ENCODE measurements at regions not wholly inside any gene's neighbourhood (a gene's known extent, or its start where the extent isn't known, plus 50 kb on each side); places are given as distances from the start of the nearest gene placed in this dataset.

GRCh38 chr6:139841794-139842215, 467.4 kb upstream of the CITED2 start:
- Histone ChIP-seq H3K36me3 (ENCODE audit: control insufficient read depth, insufficient read depth, low read length) (no peaks in the 10 kb centered on the region), H3K27me3 (ENCODE audit: control insufficient read depth, insufficient read depth, low read length) (no peaks in the 10 kb centered on the region), H3K27ac (ENCODE audit: low read depth, low read length) (no peak overlapping the region), H3K4me3 (ENCODE audit: low read depth, low read length) (no peak overlapping the region), H3K4me1 (ENCODE audit: control insufficient read depth, insufficient read depth, low read length) (no peaks in the 10 kb centered on the region), H3K9me3 (ENCODE audit: control insufficient read depth, insufficient read depth, low read length) (no peaks in the 10 kb centered on the region)
- DNase-seq (ENCODE audit: low read depth in 4 of 6, low spot score in 6 of 6), result no peak
- WGBS (ENCODE audit: insufficient coverage), result no CpG with 5 or more reads among the region's 2 CpGs

- Histone ChIP-seq H3K27me3 (ENCODE audit: control insufficient read depth, insufficient read depth, low read length) (no peaks in the 10 kb centered on the region), H3K9me3 (ENCODE audit: control insufficient read depth, insufficient read depth, low read length) (no peaks in the 10 kb centered on the region), H3K4me3 (ENCODE audit: low read depth, low read length) (no peak overlapping the region), H3K27ac (ENCODE audit: low read depth, low read length) (no peak overlapping the region), H3K4me1 (ENCODE audit: control insufficient read depth, insufficient read depth, low read length) (no peaks in the 10 kb centered on the region), H3K36me3 (ENCODE audit: control insufficient read depth, insufficient read depth, low read length) (no peaks in the 10 kb centered on the region)
- no peak for DNase-seq (ENCODE audit: low read depth in 4 of 6, low spot score in 6 of 6)
- WGBS (ENCODE audit: insufficient coverage), result 80% methylated on average over 2 of the region's 7 CpGs
Observed at GRCh38 chr6:139839506-139840156, 465.2 kb upstream of the CITED2 start.

GRCh38 chr6:139834232-139834631, 459.8 kb upstream of the CITED2 start:
- no peaks in the 10 kb centered on the region for H3K36me3 ChIP-seq (ENCODE audit: control insufficient read depth, insufficient read depth, low read length)
- H3K9me3 ChIP-seq (ENCODE audit: control insufficient read depth, insufficient read depth, low read length), result no peaks in the 10 kb centered on the region
- 80% methylated on average over 1 of the region's 5 CpGs for WGBS (ENCODE audit: insufficient coverage)

DNA sequence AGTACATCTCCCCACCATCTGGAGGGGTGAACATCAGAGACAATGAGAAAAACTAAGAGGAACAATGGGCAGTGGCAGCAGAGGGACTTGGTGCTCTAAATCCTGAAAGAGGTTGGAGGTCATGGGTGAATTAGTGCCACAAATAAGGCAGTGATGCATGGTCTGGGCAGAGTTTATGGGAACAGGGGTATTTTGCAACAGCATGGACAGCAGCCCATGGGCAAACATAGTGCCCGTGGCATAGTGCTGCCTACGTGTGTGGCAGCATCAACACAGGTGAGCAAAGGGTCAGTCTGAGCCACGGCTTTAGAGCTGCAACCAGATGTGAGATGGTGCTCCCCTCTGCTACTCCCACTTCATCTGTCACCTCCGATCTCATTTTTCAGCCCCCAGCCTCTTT, 459.1 kb upstream of the CITED2 start:
- Histone ChIP-seq H3K4me3 (ENCODE audit: low read depth, low read length) (no peak overlapping the region), H3K27me3 (ENCODE audit: control insufficient read depth, insufficient read depth, low read length) (no peaks in the 10 kb centered on the region), H3K36me3 (ENCODE audit: control insufficient read depth, insufficient read depth, low read length) (no peaks in the 10 kb centered on the region), H3K9me3 (ENCODE audit: control insufficient read depth, insufficient read depth, low read length) (no peaks in the 10 kb centered on the region), H3K27ac (ENCODE audit: low read depth, low read length) (no peak overlapping the region), H3K4me1 (ENCODE audit: control insufficient read depth, insufficient read depth, low read length) (no peaks in the 10 kb centered on the region)
- DNase-seq (ENCODE audit: low read depth in 4 of 6, low spot score in 6 of 6), result no peak
- WGBS (ENCODE audit: insufficient coverage), result 89% methylated on average over 2 of the region's 4 CpGs

More at GRCh38 chr6:139834232-139834631, 459.8 kb upstream of the CITED2 start:
- no peak overlapping the region for H3K4me3 ChIP-seq (ENCODE audit: low read depth, low read length)
- H3K4me1 ChIP-seq (ENCODE audit: control insufficient read depth, insufficient read depth, low read length), result no peaks in the 10 kb centered on the region
- no peaks in the 10 kb centered on the region for H3K27me3 ChIP-seq (ENCODE audit: control insufficient read depth, insufficient read depth, low read length)
- no peak overlapping the region for H3K27ac ChIP-seq (ENCODE audit: low read depth, low read length)
- no peak for DNase-seq (ENCODE audit: low read depth in 4 of 6, low spot score in 6 of 6)

DNA sequence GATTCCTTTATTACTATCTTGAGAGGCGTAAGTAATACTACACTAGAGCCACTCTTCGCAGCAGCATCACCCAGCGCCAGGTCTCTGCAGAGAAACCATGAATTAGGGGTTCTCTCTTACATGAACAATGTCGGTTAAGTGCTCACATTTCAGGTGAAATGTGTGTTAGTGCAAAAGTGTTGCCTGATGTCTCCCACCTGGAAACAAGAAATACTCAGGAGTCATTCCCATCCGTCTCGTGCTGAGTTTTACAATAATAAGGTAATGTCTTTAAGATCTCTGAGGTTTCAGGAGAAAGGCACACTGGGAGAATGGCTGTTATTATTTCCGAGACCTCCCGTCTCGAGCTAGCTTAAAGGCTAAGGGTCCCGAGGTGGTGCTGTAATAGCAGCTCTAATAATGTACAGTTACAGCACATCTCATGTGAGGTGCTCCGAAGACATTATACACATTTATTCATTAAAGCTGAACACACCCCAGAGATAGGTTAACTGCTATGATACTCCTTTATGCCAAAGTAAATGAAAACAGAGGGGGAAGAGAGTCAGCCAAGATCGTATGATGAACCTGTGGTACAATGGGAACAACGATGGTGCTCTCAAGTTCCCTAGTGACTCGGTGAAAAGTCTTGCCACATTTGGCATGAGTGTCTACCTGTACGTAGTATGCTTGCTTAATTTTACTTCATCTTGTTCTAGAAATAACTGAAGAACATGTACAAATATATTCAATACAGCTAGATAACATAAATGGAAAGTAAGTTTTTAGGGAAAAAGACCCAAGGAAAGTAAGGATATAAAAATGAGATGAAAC, 458.3 kb upstream of the CITED2 start:
- Histone ChIP-seq H3K27ac (ENCODE audit: low read depth, low read length) (no peak overlapping the region), H3K36me3 (ENCODE audit: control insufficient read depth, insufficient read depth, low read length) (no peaks in the 10 kb centered on the region), H3K4me1 (ENCODE audit: control insufficient read depth, insufficient read depth, low read length) (no peaks in the 10 kb centered on the region), H3K9me3 (ENCODE audit: control insufficient read depth, insufficient read depth, low read length) (no peaks in the 10 kb centered on the region), H3K27me3 (ENCODE audit: control insufficient read depth, insufficient read depth, low read length) (no peaks in the 10 kb centered on the region), H3K4me3 (ENCODE audit: low read depth, low read length) (no peak overlapping the region)
- peak in 1 of 6 donors; percentile 92 for DNase-seq (ENCODE audit: low read depth in 4 of 6, low spot score in 6 of 6)
- 66% methylated on average over 3 of the region's 15 CpGs for WGBS (ENCODE audit: insufficient coverage)

DNA sequence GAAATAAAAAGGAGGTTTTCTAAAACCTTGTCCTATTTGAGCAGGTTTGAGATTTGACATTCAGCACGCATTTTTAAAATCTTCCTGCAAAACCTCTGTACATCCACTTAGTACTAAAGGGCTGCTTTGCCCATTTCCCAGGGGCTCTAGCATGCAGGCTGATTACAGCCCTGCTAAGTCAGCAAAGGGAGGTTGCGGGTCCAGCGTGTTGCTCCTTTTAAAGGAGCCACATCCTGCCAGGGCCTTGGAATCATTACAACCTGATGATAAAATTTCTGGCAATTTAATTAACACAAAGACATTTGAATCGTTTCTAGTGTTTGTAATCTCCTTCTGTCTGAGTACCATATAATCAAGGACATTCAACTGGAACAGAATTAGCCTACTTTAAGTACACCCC, 455.1 kb upstream of the CITED2 start:
- WGBS (ENCODE audit: insufficient coverage), result 60% methylated on average over 1 of the region's 4 CpGs
- Histone ChIP-seq H3K36me3 (ENCODE audit: control insufficient read depth, insufficient read depth, low read length) (no peaks in the 10 kb centered on the region), H3K9me3 (ENCODE audit: control insufficient read depth, insufficient read depth, low read length) (no peaks in the 10 kb centered on the region), H3K4me1 (ENCODE audit: control insufficient read depth, insufficient read depth, low read length) (no peaks in the 10 kb centered on the region), H3K27me3 (ENCODE audit: control insufficient read depth, insufficient read depth, low read length) (no peaks in the 10 kb centered on the region), H3K27ac (ENCODE audit: low read depth, low read length) (no peak overlapping the region), H3K4me3 (ENCODE audit: low read depth, low read length) (no peak overlapping the region)
- DNase-seq (ENCODE audit: low read depth in 4 of 6, low spot score in 6 of 6), result peak in 1 of 6 donors; percentile 77

GRCh38 chr6:139828751-139829519, 454.5 kb upstream of the CITED2 start:
- no peaks in the 10 kb centered on the region for H3K9me3 ChIP-seq (ENCODE audit: control insufficient read depth, insufficient read depth, low read length)
- H3K27me3 ChIP-seq (ENCODE audit: control insufficient read depth, insufficient read depth, low read length), result no peaks in the 10 kb centered on the region
- H3K27ac ChIP-seq (ENCODE audit: low read depth, low read length), result no peak overlapping the region
- 91% methylated on average over 6 of the region's 10 CpGs for WGBS (ENCODE audit: insufficient coverage)
- H3K4me3 ChIP-seq (ENCODE audit: low read depth, low read length), result no peak overlapping the region
- no peak for DNase-seq (ENCODE audit: low read depth in 4 of 6, low spot score in 6 of 6)
- H3K36me3 ChIP-seq (ENCODE audit: control insufficient read depth, insufficient read depth, low read length), result no peaks in the 10 kb centered on the region
- no peaks in the 10 kb centered on the region for H3K4me1 ChIP-seq (ENCODE audit: control insufficient read depth, insufficient read depth, low read length)

- no peaks in the 10 kb centered on the region for H3K36me3 ChIP-seq (ENCODE audit: control insufficient read depth, insufficient read depth, low read length)
- 83% methylated on average over 1 of the region's 5 CpGs for WGBS (ENCODE audit: insufficient coverage)
- H3K4me1 ChIP-seq (ENCODE audit: control insufficient read depth, insufficient read depth, low read length), result no peaks in the 10 kb centered on the region
- H3K4me3 ChIP-seq (ENCODE audit: low read depth, low read length), result no peak overlapping the region
- H3K27ac ChIP-seq (ENCODE audit: low read depth, low read length), result no peak overlapping the region
- H3K9me3 ChIP-seq (ENCODE audit: control insufficient read depth, insufficient read depth, low read length), result no peaks in the 10 kb centered on the region
- H3K27me3 ChIP-seq (ENCODE audit: control insufficient read depth, insufficient read depth, low read length), result no peaks in the 10 kb centered on the region
- DNase-seq (ENCODE audit: low read depth in 4 of 6, low spot score in 6 of 6), result peak in 1 of 6 donors; percentile 46
Observed at GRCh38 chr6:139825935-139826374, 451.5 kb upstream of the CITED2 start.

DNA sequence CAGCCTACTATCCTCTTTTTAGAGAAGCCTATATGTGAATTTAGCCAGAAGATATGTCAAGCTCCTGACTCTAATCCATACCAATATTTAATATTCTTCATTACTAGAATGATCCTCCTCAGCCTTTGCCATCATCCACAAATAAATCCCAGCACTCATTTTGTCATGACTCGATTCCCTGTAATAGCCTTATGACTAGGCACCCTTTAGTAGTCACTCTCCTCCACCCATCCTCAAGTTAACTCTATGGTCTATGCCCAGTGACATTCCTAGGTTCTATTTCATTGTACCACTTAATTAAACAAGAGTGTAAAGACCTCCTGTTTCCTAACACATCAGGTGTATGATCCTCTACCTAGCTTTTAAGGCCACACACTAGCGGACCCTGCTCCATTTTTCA, 450.4 kb upstream of the CITED2 start:
- DNase-seq (ENCODE audit: low read depth in 4 of 6, low spot score in 6 of 6), result no peak

More for the DNA sequence above, 450.4 kb upstream of the CITED2 start:
- Histone ChIP-seq H3K9me3 (ENCODE audit: control insufficient read depth, insufficient read depth, low read length) (no peaks in the 10 kb centered on the region), H3K27ac (ENCODE audit: low read depth, low read length) (no peak overlapping the region), H3K36me3 (ENCODE audit: control insufficient read depth, insufficient read depth, low read length) (no peaks in the 10 kb centered on the region), H3K4me3 (ENCODE audit: low read depth, low read length) (no peak overlapping the region), H3K27me3 (ENCODE audit: control insufficient read depth, insufficient read depth, low read length) (no peaks in the 10 kb centered on the region), H3K4me1 (ENCODE audit: control insufficient read depth, insufficient read depth, low read length) (no peaks in the 10 kb centered on the region)
- WGBS (ENCODE audit: insufficient coverage), result 100% methylated on average over 2 of the region's 2 CpGs
